A549 (cell line): ENCODE measurements at regions not wholly inside any gene's neighbourhood (a gene's known extent, or its start where the extent isn't known, plus 50 kb on each side); places are given as distances from the start of the nearest gene placed in this dataset.

Source experiments
- ATAC-seq, 2 experiments: fragments of 200-7000 bp in 1 of 2; fragments of >200 bp in 1 of 2; cut with Nextera tagmentation in 1 of 2; cut with Tn5 transposase in 1 of 2; 3 replicates each; pipeline versions ENCODE4 v1.8.0 to v1.9.1; 2018 to 2020; ENCODE audit warnings: mild to moderate bottlenecking in 1 of 2, moderate library complexity in 1 of 2
- CTCF ChIA-PET: fragments of 300-600 bp; sonication (Branson Sonifier 250); formaldehyde crosslinking; extraction: SDS; loops from one replicate; lab custom pipeline; 2021; ENCODE audit warnings: antibody characterized with exemption, inconsistent platforms; lab: Yijun Ruan, JAX
- POLR2A ChIA-PET: fragments of 350-600 bp; formaldehyde crosslinking; extraction: SDS; loops from one replicate; lab custom pipeline; 2021; ENCODE audit warnings: antibody characterized with exemption, inconsistent platforms; lab: Yijun Ruan, JAX
- DNase-seq, 2 experiments: peaks; one replicate each; pipeline versions ENCODE4 v3.0.0 to v3.0.0-alpha.2; 2011 to 2016; ENCODE audit warnings: low read depth in 1 of 2, low spot score in 1 of 2
- FAIRE-seq: peaks from 2 replicates; lab custom pipeline; 2011; peaks lifted over from hg19 to GRCh38; lab: Jason Lieb, UNC
- H3K27ac ChIP-seq, 2 experiments: fragments of >200 bp; sonication (Bioruptor Twin); formaldehyde crosslinking; 3 replicates each; pipeline ENCODE4 v1.5.1; 2016 to 2017
- H3K4me1 ChIP-seq: fragments of >200 bp; sonication (Bioruptor Twin); formaldehyde crosslinking; 3 replicates; pipeline ENCODE4 v1.6.1; 2016
- H3K4me2 ChIP-seq: fragments of >200 bp; sonication (Bioruptor Twin); formaldehyde crosslinking; 3 replicates; pipeline ENCODE4 v1.6.1; 2016
- H3K4me3 ChIP-seq: fragments of >200 bp; sonication (Bioruptor Twin); formaldehyde crosslinking; 3 replicates; pipeline ENCODE4 v1.5.1; 2016
- H3K9me3 ChIP-seq: fragments of >200 bp; sonication (Bioruptor Twin); formaldehyde crosslinking; 3 replicates; pipeline ENCODE4 v1.6.1; 2016
- CEBPB ChIP-seq, 2 experiments: fragments of >200 bp in 1 of 2; sonication (Bioruptor Twin) in 1 of 2; formaldehyde crosslinking in 1 of 2; IDR thresholded peaks; 2 replicates each; pipeline ENCODE4 v1.6.1; 2012 to 2016
- CHD2 ChIP-seq: fragments of 150-350 bp; IDR thresholded peaks from 2 replicates; pipeline ENCODE4 v1.6.1; 2014; ENCODE audit warnings: low read length; ENCODE audit not compliant: partially characterized antibody
- CHD4 ChIP-seq: fragments of 200-600 bp; sonication (generic); IDR thresholded peaks from 2 replicates; pipeline ENCODE4 v1.6.1; 2016; ENCODE audit warnings: antibody characterized with exemption, mild to moderate bottlenecking, borderline replicate concordance
- EHF ChIP-seq: fragments of 250-450 bp; sonication (Bioruptor Pico); IDR thresholded peaks from 2 replicates; pipeline ENCODE4 v1.5.0; 2020; ENCODE audit warnings: mild to moderate bottlenecking
- EP300 ChIP-seq, 2 experiments: fragments of >200 bp; sonication (Bioruptor Twin); formaldehyde crosslinking; IDR thresholded peaks; 2 replicates in 1 of 2; 3 replicates in 1 of 2; pipeline ENCODE4 v1.6.1; 2016 to 2017
- FOXS1 ChIP-seq: fragments of 250-450 bp; sonication (Bioruptor Pico); IDR thresholded peaks from 2 replicates; pipeline ENCODE4 v1.5.0; 2020; ENCODE audit warnings: mild to moderate bottlenecking, moderate library complexity
- GATA3 ChIP-seq: IDR thresholded peaks from 2 replicates; pipeline ENCODE4 v1.6.1; 2012; ENCODE audit warnings: borderline replicate concordance
- JUN ChIP-seq, 2 experiments: fragments of >200 bp; sonication (Bioruptor Twin); formaldehyde crosslinking; IDR thresholded peaks; 2 replicates in 1 of 2; 3 replicates in 1 of 2; pipeline ENCODE4 v1.6.1; 2016 to 2017
- KDM5A ChIP-seq: fragments of 200-600 bp; sonication (generic); IDR thresholded peaks from 2 replicates; pipeline ENCODE4 v1.6.1; 2016; ENCODE audit warnings: antibody characterized with exemption, mild to moderate bottlenecking
- MAZ ChIP-seq: fragments of 150-350 bp; IDR thresholded peaks from 2 replicates; pipeline ENCODE4 v1.6.1; 2014; ENCODE audit warnings: antibody characterized with exemption, low read depth, low read length, borderline replicate concordance
- NFE2L2 ChIP-seq: fragments of 150-350 bp; conservative IDR thresholded peaks from 2 replicates; pipeline ENCODE4 v1.6.1; 2014; ENCODE audit warnings: low read length
- POLR2A ChIP-seq: IDR thresholded peaks from 2 replicates; pipeline ENCODE4 v1.6.1; 2012; ENCODE audit warnings: mild to moderate bottlenecking, low read length
- RAD21 ChIP-seq, 2 experiments: fragments of >200 bp in 1 of 2; sonication (Bioruptor Twin) in 1 of 2; formaldehyde crosslinking in 1 of 2; IDR thresholded peaks in 1 of 2; conservative IDR thresholded peaks in 1 of 2; 2 replicates in 1 of 2; 3 replicates in 1 of 2; pipeline ENCODE4 v1.6.1; 2012 to 2018; ENCODE audit warnings: inconsistent platforms in 1 of 2
- RARB ChIP-seq: fragments of 250-450 bp; sonication (Bioruptor Pico); IDR thresholded peaks from 2 replicates; pipeline ENCODE4 v1.8.0; 2021; ENCODE audit warnings: mild to moderate bottlenecking, moderate library complexity
- RCOR1 ChIP-seq: fragments of 150-350 bp; IDR thresholded peaks from 2 replicates; pipeline ENCODE4 v1.6.1; 2014; ENCODE audit warnings: antibody characterized with exemption, low read length, low read depth
- SMC3 ChIP-seq: fragments of >200 bp; sonication (Bioruptor Twin); formaldehyde crosslinking; IDR thresholded peaks from 3 replicates; pipeline ENCODE4 v1.6.1; 2018; ENCODE audit warnings: inconsistent platforms
- SREBF2 ChIP-seq: fragments of 450-650 bp; IDR thresholded peaks from 2 replicates; pipeline ENCODE4 v1.6.1; 2014; ENCODE audit warnings: mild to moderate bottlenecking, moderate library complexity
- TFCP2L1 ChIP-seq: fragments of 250-450 bp; sonication (Bioruptor Pico); IDR thresholded peaks from 2 replicates; pipeline ENCODE4 v1.5.0; 2021; ENCODE audit warnings: mild to moderate bottlenecking
- TP53 ChIP-seq: fragments of 250-450 bp; sonication (Bioruptor Pico); IDR thresholded peaks from 2 replicates; pipeline ENCODE4 v1.5.0; 2021; ENCODE audit warnings: mild to moderate bottlenecking, moderate library complexity
- ZC3H11A ChIP-seq: fragments of 450-650 bp; IDR thresholded peaks from 2 replicates; pipeline ENCODE4 v1.6.1; 2014; ENCODE audit warnings: antibody characterized with exemption, mild to moderate bottlenecking
- ZNF302 ChIP-seq: fragments of 250-450 bp; sonication (Bioruptor Pico); IDR thresholded peaks from 2 replicates; pipeline ENCODE4 v1.9.0; 2021; ENCODE audit warnings: inconsistent platforms, mild to moderate bottlenecking, moderate library complexity
- ZSCAN20 ChIP-seq: fragments of 250-450 bp; sonication (Bioruptor Pico); IDR thresholded peaks from 2 replicates; pipeline ENCODE4 v1.8.0; 2022; ENCODE audit warnings: mild to moderate bottlenecking, moderate library complexity
- WGBS: methylation state at CpG from one replicate; pipeline ENCODE4 v1.1.6; 2017; ENCODE audit errors: missing lambda C conversion rate; 5-methylcytosine and 5-hydroxymethylcytosine counted together
- TF ChIP-seq, protein P1 (sequence below): fragments of >200 bp; sonication (Bioruptor Twin); formaldehyde crosslinking; IDR thresholded peaks from 3 replicates; pipeline ENCODE4 v1.6.1; 2016
- TF ChIP-seq, protein P2 (sequence below): fragments of 200-600 bp; sonication (generic); IDR thresholded peaks from 2 replicates; pipeline ENCODE4 v1.6.1; 2016; ENCODE audit warnings: antibody characterized with exemption, mild to moderate bottlenecking, moderate library complexity

DNA sequence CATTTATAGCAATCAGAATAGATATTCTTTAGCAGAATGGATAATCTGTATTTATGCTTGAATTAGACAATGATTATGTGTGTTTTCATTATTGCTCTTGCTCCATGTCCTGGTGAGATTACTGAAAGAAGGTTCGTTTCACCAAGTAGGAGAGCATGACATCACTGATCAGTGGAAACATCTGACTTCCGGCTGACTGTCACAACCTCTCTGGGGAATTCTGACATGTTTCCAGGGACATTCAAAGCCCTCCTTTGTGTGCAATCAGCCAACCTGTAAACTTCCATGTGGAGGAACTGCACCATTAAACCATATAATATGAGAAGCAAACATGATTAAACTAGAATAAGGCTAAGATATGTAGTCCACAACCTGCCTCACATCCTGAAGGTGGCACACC lies 424.8 kb upstream of the ADGRL4 start:
- Histone ChIP-seq H3K4me3 (no peak overlapping the region), H3K4me1 (no peaks in the 10 kb centered on the region), H3K9me3 (no peaks in the 10 kb centered on the region), H3K4me2 (no peak overlapping the region), H3K27ac (no peak overlapping the region)
- DNase-seq (no peak), ATAC-seq (no peak), FAIRE-seq (no peak)
- 32% methylated on average over 2 of the region's 2 CpGs for WGBS
- CTCF ChIA-PET: no interaction called here
- TF ChIP-seq ZC3H11A (no peak), SREBF2 (no peak), TP53 (CRISPR knock-in tag) (no peak), RARB (CRISPR knock-in tag) (no peak), POLR2A (no peak), TFCP2L1 (CRISPR knock-in tag) (no peak), NFE2L2 (no peak), EHF (no peak), MAZ (no peak), CHD2 (no peak), GATA3 (no peak), RAD21 (conservative IDR thresholded peaks at IDR 0.05 in 1 of 2, IDR thresholded peaks at IDR 0.05 in 1 of 2) (no peak), KDM5A (no peak)
- TF ChIP-seq, protein P1, sequence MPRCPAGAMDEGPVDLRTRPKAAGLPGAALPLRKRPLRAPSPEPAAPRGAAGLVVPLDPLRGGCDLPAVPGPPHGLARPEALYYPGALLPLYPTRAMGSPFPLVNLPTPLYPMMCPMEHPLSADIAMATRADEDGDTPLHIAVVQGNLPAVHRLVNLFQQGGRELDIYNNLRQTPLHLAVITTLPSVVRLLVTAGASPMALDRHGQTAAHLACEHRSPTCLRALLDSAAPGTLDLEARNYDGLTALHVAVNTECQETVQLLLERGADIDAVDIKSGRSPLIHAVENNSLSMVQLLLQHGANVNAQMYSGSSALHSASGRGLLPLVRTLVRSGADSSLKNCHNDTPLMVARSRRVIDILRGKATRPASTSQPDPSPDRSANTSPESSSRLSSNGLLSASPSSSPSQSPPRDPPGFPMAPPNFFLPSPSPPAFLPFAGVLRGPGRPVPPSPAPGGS: no peak
- POLR2A ChIA-PET: no interaction called here

GRCh38 chr1:79430437-79430836 lies 423.9 kb upstream of the ADGRL4 start:
- Histone ChIP-seq H3K4me2 (no peak overlapping the region), H3K4me1 (no peaks in the 10 kb centered on the region), H3K4me3 (no peak overlapping the region)
- no peak for FAIRE-seq
- no peak for TF ChIP-seq CHD4
- no peak for TF ChIP-seq FOXS1 (CRISPR knock-in tag)
- TF ChIP-seq, all 56 proteins: peak for 0
- Histone ChIP-seq H3K27ac (no peak overlapping the region), H3K9me3 (no peaks in the 10 kb centered on the region)
- ATAC-seq: no peak
- CTCF ChIA-PET: no interaction called here
- DNase-seq: no peak
- POLR2A ChIA-PET: no interaction called here
- WGBS: 38% methylated on average over 9 of the region's 11 CpGs

DNA sequence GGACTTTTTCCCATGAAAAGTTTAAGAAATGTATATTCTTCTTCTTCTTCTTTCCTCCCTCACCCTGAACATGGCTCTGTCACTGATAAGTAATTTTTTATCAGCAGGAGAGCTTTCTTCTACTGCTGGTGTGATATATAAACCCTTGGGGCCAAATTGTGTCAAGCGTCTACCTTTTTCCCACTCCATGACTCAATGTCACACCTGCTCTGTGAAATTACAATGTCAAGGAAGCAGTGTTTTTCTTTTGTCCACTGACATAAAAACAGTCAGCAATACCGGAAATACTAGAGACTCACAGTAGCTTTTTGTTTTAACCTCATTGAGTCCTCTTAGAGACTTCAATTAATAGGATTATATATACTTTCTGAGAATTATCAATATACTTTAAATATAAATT lies 416.2 kb upstream of the ADGRL4 start:
- CTCF ChIA-PET: interaction anchor here (0.8 kb wide), 1 partner anchor 77 kb away, joined by 3 read pairs; no protein-coding TSS in a partner anchor
- no peak for TF ChIP-seq EP300 (IDR thresholded peaks at IDR 0.05)
- no peak for TF ChIP-seq ZNF302 (CRISPR knock-in tag)
- TF ChIP-seq CEBPB (IDR thresholded peaks at IDR 0.05): no peak
- TF ChIP-seq RCOR1: no peak
- no peak for TF ChIP-seq JUN (IDR thresholded peaks at IDR 0.05)
- TF ChIP-seq, protein P2, sequence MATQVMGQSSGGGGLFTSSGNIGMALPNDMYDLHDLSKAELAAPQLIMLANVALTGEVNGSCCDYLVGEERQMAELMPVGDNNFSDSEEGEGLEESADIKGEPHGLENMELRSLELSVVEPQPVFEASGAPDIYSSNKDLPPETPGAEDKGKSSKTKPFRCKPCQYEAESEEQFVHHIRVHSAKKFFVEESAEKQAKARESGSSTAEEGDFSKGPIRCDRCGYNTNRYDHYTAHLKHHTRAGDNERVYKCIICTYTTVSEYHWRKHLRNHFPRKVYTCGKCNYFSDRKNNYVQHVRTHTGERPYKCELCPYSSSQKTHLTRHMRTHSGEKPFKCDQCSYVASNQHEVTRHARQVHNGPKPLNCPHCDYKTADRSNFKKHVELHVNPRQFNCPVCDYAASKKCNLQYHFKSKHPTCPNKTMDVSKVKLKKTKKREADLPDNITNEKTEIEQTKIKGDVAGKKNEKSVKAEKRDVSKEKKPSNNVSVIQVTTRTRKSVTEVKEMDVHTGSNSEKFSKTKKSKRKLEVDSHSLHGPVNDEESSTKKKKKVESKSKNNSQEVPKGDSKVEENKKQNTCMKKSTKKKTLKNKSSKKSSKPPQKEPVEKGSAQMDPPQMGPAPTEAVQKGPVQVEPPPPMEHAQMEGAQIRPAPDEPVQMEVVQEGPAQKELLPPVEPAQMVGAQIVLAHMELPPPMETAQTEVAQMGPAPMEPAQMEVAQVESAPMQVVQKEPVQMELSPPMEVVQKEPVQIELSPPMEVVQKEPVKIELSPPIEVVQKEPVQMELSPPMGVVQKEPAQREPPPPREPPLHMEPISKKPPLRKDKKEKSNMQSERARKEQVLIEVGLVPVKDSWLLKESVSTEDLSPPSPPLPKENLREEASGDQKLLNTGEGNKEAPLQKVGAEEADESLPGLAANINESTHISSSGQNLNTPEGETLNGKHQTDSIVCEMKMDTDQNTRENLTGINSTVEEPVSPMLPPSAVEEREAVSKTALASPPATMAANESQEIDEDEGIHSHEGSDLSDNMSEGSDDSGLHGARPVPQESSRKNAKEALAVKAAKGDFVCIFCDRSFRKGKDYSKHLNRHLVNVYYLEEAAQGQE: no peak
- TF ChIP-seq SMC3: no peak
- TF ChIP-seq ZSCAN20 (CRISPR knock-in tag): no peak
- FAIRE-seq: no peak
- no peak overlapping the region for H3K4me3 ChIP-seq
- no peak for DNase-seq
- POLR2A ChIA-PET: no interaction called here
- ATAC-seq: no peak
- H3K4me2 ChIP-seq: no peak overlapping the region
- no peak overlapping the region for H3K27ac ChIP-seq
- no peaks in the 10 kb centered on the region for H3K9me3 ChIP-seq
- H3K4me1 ChIP-seq: no peaks in the 10 kb centered on the region
- WGBS: 5% methylated on average over 2 of the region's 2 CpGs
